ENCODE measurements at regions not wholly inside any gene's neighbourhood (a gene's known extent, or its start where the extent isn't known, plus 50 kb on each side); places are given as distances from the start of the nearest gene placed in this dataset.

- no peak for TF ChIP-seq EZH2 (IDR thresholded peaks at IDR 0.05; ENCODE audit: borderline replicate concordance, low read depth, low read length, severe bottlenecking)
- TF ChIP-seq, protein P1, sequence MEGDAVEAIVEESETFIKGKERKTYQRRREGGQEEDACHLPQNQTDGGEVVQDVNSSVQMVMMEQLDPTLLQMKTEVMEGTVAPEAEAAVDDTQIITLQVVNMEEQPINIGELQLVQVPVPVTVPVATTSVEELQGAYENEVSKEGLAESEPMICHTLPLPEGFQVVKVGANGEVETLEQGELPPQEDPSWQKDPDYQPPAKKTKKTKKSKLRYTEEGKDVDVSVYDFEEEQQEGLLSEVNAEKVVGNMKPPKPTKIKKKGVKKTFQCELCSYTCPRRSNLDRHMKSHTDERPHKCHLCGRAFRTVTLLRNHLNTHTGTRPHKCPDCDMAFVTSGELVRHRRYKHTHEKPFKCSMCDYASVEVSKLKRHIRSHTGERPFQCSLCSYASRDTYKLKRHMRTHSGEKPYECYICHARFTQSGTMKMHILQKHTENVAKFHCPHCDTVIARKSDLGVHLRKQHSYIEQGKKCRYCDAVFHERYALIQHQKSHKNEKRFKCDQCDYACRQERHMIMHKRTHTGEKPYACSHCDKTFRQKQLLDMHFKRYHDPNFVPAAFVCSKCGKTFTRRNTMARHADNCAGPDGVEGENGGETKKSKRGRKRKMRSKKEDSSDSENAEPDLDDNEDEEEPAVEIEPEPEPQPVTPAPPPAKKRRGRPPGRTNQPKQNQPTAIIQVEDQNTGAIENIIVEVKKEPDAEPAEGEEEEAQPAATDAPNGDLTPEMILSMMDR (IDR thresholded peaks at IDR 0.05; ENCODE audit: borderline replicate concordance, extremely low read depth, low read length, poor library complexity, severe bottlenecking), result no peak
- Histone ChIP-seq H2AFZ (ENCODE audit: low read depth, low read length) (no peak overlapping the region), H3K36me3 (ENCODE audit: insufficient read depth, low read length) (no peaks in the 10 kb centered on the region), H3K4me1 (ENCODE audit: insufficient read depth, low read length) (no peaks in the 10 kb centered on the region), H4K20me1 (ENCODE audit: insufficient read depth, low read length) (no peaks in the 10 kb centered on the region), H3K27ac (ENCODE audit: low read length) (no peak overlapping the region), H3K9ac (ENCODE audit: low read depth, low read length) (no peak overlapping the region), H3K4me2 (ENCODE audit: insufficient read depth, low read length) (no peak overlapping the region), H3K79me2 (ENCODE audit: insufficient read depth, low read length) (no peaks in the 10 kb centered on the region), H3K9me3 (ENCODE audit: insufficient read depth, low read length, severe bottlenecking) (no peaks in the 10 kb centered on the region), H3K27me3 (ENCODE audit: insufficient read depth, low read length, poor library complexity) (peaks cover 13% of the 10 kb centered on the region), H3K4me3 (ENCODE audit: low read depth in 1 of 2, low read length in 2 of 2) (no peak overlapping the region)
- no peak for ATAC-seq (ENCODE audit: insufficient read depth, low read depth)
- no peak for DNase-seq
These were observed 216.7 kb downstream of the C16orf95 start for GRCh38 chr16:87100306-87101058.

DNA sequence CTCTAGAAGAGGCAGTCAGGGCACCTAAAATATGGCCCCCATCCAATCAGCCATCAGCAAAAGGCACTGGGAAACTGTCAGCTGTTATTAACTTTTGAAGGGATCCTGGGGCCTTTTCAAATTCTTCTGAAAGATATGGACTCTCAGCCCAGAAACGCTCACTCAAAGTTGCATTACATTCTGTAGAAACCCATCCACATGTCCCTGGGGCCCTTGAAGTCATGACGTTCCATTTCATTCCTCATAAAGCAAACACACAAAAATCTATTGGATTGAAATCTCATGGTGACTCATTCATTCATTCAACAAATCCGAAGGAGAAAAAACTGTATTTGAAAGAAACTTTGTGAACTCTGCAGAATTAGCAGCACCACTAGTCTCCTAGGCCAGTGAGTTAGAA, 215.3 kb downstream of the C16orf95 start:
- ATAC-seq (ENCODE audit: insufficient read depth, low read depth) (no peak), DNase-seq (no peak)
- H3K4me2 ChIP-seq (ENCODE audit: insufficient read depth, low read length), result no peak overlapping the region

DNA sequence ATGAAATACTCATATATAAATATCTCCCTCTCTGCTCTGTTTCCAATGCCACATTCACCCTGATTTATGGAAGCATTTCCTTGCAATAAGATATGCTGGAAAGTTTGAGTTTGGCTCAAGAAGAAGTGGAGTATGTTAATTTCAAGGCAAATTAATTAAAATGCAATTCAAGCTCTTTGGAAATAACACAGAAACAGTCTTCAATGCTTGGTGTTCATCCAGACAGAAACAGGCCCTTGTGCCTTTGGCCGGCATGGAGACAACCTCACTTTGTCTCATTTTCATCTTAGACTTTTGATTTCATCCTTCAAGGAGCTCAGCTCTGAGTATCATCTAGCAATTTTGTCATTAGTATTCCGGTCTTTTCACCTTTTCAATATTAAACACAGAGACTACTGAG, 210.0 kb downstream of the C16orf95 start:
- H3K4me3 ChIP-seq (ENCODE audit: low read depth in 1 of 2, low read length in 2 of 2), result no peak overlapping the region
- TF ChIP-seq, protein P1 (IDR thresholded peaks at IDR 0.05; ENCODE audit: borderline replicate concordance, extremely low read depth, low read length, poor library complexity, severe bottlenecking), result no peak
- no peak for TF ChIP-seq EZH2 (IDR thresholded peaks at IDR 0.05; ENCODE audit: borderline replicate concordance, low read depth, low read length, severe bottlenecking)
- ATAC-seq (ENCODE audit: insufficient read depth, low read depth), result no peak
- no peak overlapping the region for H3K4me2 ChIP-seq (ENCODE audit: insufficient read depth, low read length)
- no peaks in the 10 kb centered on the region for H4K20me1 ChIP-seq (ENCODE audit: insufficient read depth, low read length)
- no peak overlapping the region for H3K27ac ChIP-seq (ENCODE audit: low read length)
- H2AFZ ChIP-seq (ENCODE audit: low read depth, low read length), result no peak overlapping the region
- H3K79me2 ChIP-seq (ENCODE audit: insufficient read depth, low read length), result no peaks in the 10 kb centered on the region
- no peak for DNase-seq
- H3K27me3 ChIP-seq (ENCODE audit: insufficient read depth, low read length, poor library complexity), result no peaks in the 10 kb centered on the region
- no peaks in the 10 kb centered on the region for H3K36me3 ChIP-seq (ENCODE audit: insufficient read depth, low read length)
- H3K4me1 ChIP-seq (ENCODE audit: insufficient read depth, low read length), result no peaks in the 10 kb centered on the region
- no peak overlapping the region for H3K9ac ChIP-seq (ENCODE audit: low read depth, low read length)
- H3K9me3 ChIP-seq (ENCODE audit: insufficient read depth, low read length, severe bottlenecking), result no peaks in the 10 kb centered on the region

More for the DNA sequence above, 215.3 kb downstream of the C16orf95 start:
- Histone ChIP-seq H3K79me2 (ENCODE audit: insufficient read depth, low read length) (no peaks in the 10 kb centered on the region), H2AFZ (ENCODE audit: low read depth, low read length) (no peak overlapping the region), H3K9ac (ENCODE audit: low read depth, low read length) (no peak overlapping the region), H3K27ac (ENCODE audit: low read length) (no peak overlapping the region), H3K4me1 (ENCODE audit: insufficient read depth, low read length) (no peaks in the 10 kb centered on the region), H3K36me3 (ENCODE audit: insufficient read depth, low read length) (no peaks in the 10 kb centered on the region), H3K27me3 (ENCODE audit: insufficient read depth, low read length, poor library complexity) (peaks cover 3% of the 10 kb centered on the region), H4K20me1 (ENCODE audit: insufficient read depth, low read length) (no peaks in the 10 kb centered on the region), H3K4me3 (ENCODE audit: low read depth in 1 of 2, low read length in 2 of 2) (no peak overlapping the region), H3K9me3 (ENCODE audit: insufficient read depth, low read length, severe bottlenecking) (no peaks in the 10 kb centered on the region)
- no peak for TF ChIP-seq EZH2 (IDR thresholded peaks at IDR 0.05; ENCODE audit: borderline replicate concordance, low read depth, low read length, severe bottlenecking)
- TF ChIP-seq, protein P1 (IDR thresholded peaks at IDR 0.05; ENCODE audit: borderline replicate concordance, extremely low read depth, low read length, poor library complexity, severe bottlenecking), result no peak
